Motor neuron (in vitro differentiated cells): ENCODE measurements at regions not wholly inside any gene's neighbourhood (a gene's known extent, or its start where the extent isn't known, plus 50 kb on each side); places are given as distances from the start of the nearest gene placed in this dataset.

Experiments used
- ATAC-seq, 8 experiments: fragments of 200-7000 bp; cut with Tn5 transposase; replicated peaks in 6 of 8; 2 replicates each; pipeline ENCODE4 v1.8.0; 2021; ENCODE audit warnings: mild to moderate bottlenecking in 8 of 8, moderate library complexity in 8 of 8
- H3K27ac ChIP-seq, 2 donors: fragments of 250-450 bp; sonication (Bioruptor Pico); 2 replicates each; pipeline ENCODE4 v1.9.0; 2021; ENCODE audit warnings: antibody characterized with exemption in 2 of 2, mild to moderate bottlenecking in 2 of 2, moderate library complexity in 1 of 2
- H3K4me1 ChIP-seq, 2 donors: fragments of 250-450 bp; sonication (Bioruptor Pico); replicated peaks in 1 of 2; 2 replicates each; pipeline ENCODE4 v1.6.1; 2021; ENCODE audit warnings: antibody characterized with exemption in 2 of 2, mild to moderate bottlenecking in 2 of 2, moderate library complexity in 1 of 2
- H3K4me3 ChIP-seq, 5 donors: fragments of 250-450 bp; sonication (Bioruptor Pico); 2 replicates each; pipeline ENCODE4 v1.9.0; 2021; ENCODE audit warnings: antibody characterized with exemption in 5 of 5, mild to moderate bottlenecking in 5 of 5, moderate library complexity in 4 of 5
- WGBS, 10 experiments: fragments of 450-650 bp; shearing (Covaris generic); methylation state at CpG; one replicate each; pipeline ENCODE4 v1.0.0; 2022; 5-methylcytosine and 5-hydroxymethylcytosine counted together
- in situ Hi-C, 9 experiments: fragments of 400-800 bp; cut with MboI; loops; one replicate each; pipeline ENCODE4 v1.15.0; 2021; ENCODE audit warnings: low sequenced_read_pairs in 9 of 9, low pct_unique_long_range_greater_than_20kb in 2 of 9; ENCODE audit not compliant: unreplicated experiment in 9 of 9

DNA sequence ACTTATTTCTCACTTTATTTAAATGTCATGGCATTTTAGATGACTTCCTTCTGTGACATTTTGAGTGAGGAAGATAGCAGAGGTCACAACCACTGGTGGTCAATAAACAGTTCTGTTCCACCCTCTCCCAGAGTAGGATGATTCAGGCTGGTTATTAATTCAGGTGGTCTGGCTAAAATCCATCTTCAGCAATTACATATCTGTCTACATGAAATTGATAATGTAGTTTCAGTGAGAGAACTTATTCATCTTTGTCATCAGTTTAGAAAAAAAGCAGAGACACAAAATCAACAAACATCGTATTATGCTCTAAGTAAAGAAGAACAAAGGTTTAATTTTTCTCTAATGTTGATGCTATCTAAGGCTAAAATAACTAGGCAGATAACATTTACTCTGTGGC, 525.5 kb downstream of the TENT5A start:
- in situ Hi-C loops: loop anchor here in 1 of 9 experiments (25.0 kb wide), 1 partner anchor 510 kb away; no protein-coding TSS in a partner anchor
- H3K27ac ChIP-seq: no peak overlapping the region
- no peak overlapping the region for H3K4me3 ChIP-seq
- no peaks in the 10 kb centered on the region for H3K4me1 ChIP-seq
- peak in 1 of 8 experiments; percentile 36 for ATAC-seq
- 71 to 100% (median 95%) methylated on average over 1 of the region's 1 CpG for WGBS, 10 experiments

DNA sequence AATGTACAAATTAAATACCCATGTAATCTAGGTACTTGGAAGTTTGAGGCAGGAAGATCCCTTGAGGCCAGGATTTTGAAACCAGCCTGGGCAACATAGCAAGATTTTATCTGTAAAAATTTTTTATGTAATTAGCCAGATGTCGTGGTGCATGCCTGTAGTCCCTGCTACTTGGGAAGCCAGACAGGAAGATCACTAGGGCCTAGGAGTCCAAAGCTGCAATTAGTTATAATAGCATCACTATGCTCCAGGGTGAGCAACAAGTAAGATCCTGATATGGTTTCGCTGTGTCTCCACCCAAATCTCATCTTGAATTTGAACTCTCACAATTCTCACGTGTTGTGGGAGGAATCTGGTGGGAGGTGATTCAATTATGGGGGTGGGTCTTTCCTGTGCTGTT, 535.8 kb downstream of the TENT5A start:
- Histone ChIP-seq H3K27ac (no peak overlapping the region), H3K4me1 (no peaks in the 10 kb centered on the region), H3K4me3 (no peak overlapping the region)
- no peak for ATAC-seq
- WGBS, 10 experiments: 21 to 100% (median 66%) methylated on average over 2 to 3 of the region's 3 CpGs; no CpG with 5 or more reads in 6 of the 10 experiments
- in situ Hi-C loops: no loop called here

GRCh38 chr6:81215092-81215432, 537.4 kb downstream of the TENT5A start:
- no peak overlapping the region for H3K27ac ChIP-seq
- no peaks in the 10 kb centered on the region for H3K4me1 ChIP-seq
- H3K4me3 ChIP-seq: no peak overlapping the region
- 58 to 100% (median 80%) methylated on average over 1 to 4 of the region's 7 CpGs; no CpG with 5 or more reads in 5 of the 10 experiments for WGBS, 10 experiments
- no peak for ATAC-seq
- in situ Hi-C loops: no loop called here

- in situ Hi-C loops: no loop called here
- ATAC-seq: no peak
These were observed 537.9 kb downstream of the TENT5A start for GRCh38 chr6:81214414-81215091.

DNA sequence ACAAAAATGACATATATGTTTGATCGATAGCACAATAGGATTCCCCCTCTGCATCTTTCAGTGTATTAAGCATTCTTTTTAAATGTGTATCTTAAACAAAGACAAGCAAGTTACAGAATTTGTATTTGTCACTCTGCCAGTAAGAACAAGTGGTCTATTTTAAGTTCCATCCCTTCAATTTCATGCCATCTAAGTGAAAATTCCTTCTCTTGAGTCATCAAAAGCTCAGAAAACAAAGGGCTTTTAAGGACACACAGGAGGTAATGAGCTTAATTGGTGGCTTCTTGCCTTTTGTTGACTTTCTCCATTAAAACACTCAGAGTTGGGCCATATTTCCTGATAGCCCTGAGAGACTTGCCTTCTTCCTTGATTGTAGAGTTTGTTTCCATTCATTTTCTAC, 547.8 kb downstream of the TENT5A start:
- no peak for ATAC-seq
- H3K4me3 ChIP-seq: no peak overlapping the region
- H3K27ac ChIP-seq: no peak overlapping the region
- 57 to 100% (median 71%) methylated on average over 1 of the region's 1 CpG; no CpG with 5 or more reads in 3 of the 10 experiments for WGBS, 10 experiments
- H3K4me1 ChIP-seq: no peaks in the 10 kb centered on the region
- in situ Hi-C loops: no loop called here

More at GRCh38 chr6:81214414-81215091, 537.9 kb downstream of the TENT5A start:
- Histone ChIP-seq H3K27ac (no peak overlapping the region), H3K4me1 (no peaks in the 10 kb centered on the region), H3K4me3 (no peak overlapping the region)
- 40 to 92% (median 80%) methylated on average over 1 to 10 of the region's 15 CpGs; no CpG with 5 or more reads in 4 of the 10 experiments for WGBS, 10 experiments

DNA sequence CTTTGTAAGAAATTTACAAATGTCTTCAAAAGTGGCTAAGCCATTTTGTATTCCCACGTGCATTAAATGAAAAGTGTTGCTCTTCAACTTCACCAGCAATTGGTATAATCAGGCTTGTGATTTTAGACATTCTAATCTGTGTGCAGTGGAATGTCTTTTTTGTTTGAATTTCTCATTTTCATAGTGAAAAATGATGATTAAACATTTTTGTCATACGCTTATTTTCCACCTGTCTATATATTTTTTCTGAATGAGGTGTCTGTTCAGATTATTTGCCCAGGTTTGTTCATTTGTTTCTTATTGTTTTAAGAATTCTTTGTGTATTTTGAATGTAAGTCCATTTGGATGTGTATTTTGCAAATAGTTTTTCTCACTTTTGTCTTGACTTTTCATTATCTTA, 558.1 kb downstream of the TENT5A start:
- 38 to 100% (median 81%) methylated on average over 1 to 2 of the region's 2 CpGs for WGBS, 10 experiments
- in situ Hi-C loops: no loop called here
- Histone ChIP-seq H3K4me1 (no peaks in the 10 kb centered on the region), H3K4me3 (no peak overlapping the region), H3K27ac (no peak overlapping the region)
- no peak for ATAC-seq

GRCh38 chr6:81172056-81172740, 580.3 kb downstream of the TENT5A start:
- Histone ChIP-seq H3K4me1 (no peaks in the 10 kb centered on the region), H3K27ac (no peak overlapping the region), H3K4me3 (no peak overlapping the region)
- 0 to 92% (median 79%) methylated on average over 2 to 4 of the region's 4 CpGs; no CpG with 5 or more reads in 3 of the 10 experiments for WGBS, 10 experiments
- in situ Hi-C loops: no loop called here
- ATAC-seq: peak in 5 of 8 experiments; percentile 19 to 86 (median 71)

GRCh38 chr6:81169166-81169565, 583.3 kb downstream of the TENT5A start:
- WGBS, 10 experiments: 12 to 94% (median 68%) methylated on average over 1 to 2 of the region's 2 CpGs
- peak in 3 of 8 experiments; percentile 12 to 70 (median 25) for ATAC-seq
- Histone ChIP-seq H3K27ac (no peak overlapping the region), H3K4me3 (no peak overlapping the region), H3K4me1 (no peaks in the 10 kb centered on the region)
- in situ Hi-C loops: no loop called here

- in situ Hi-C loops: no loop called here
- Histone ChIP-seq H3K4me1 (no peaks in the 10 kb centered on the region), H3K27ac (no peak overlapping the region), H3K4me3 (no peak overlapping the region)
- ATAC-seq: no peak
These were observed 585.7 kb downstream of the TENT5A start for GRCh38 chr6:81166770-81167169.

DNA sequence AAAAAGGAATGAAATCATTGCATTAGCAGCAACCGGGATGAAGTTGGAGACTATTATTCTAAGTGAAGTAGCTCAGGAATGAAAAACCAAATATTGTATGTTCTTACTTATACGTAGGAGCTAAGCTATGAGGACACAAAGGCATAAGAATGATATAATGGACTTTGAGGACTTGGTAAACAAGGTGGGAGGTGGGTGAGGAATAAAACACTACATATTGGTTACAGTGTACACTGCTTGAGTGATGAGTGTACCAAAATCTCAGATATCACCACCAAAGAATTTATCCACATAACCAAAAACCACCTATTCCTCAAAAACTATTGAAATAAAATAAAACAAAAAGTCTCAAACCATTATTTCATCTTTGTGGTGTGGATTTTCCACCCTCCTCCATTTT, 593.5 kb downstream of the TENT5A start:
- in situ Hi-C loops: no loop called here
- WGBS, 10 experiments: 20 to 100% (median 75%) methylated on average over 1 to 2 of the region's 2 CpGs; no CpG with 5 or more reads in 1 of the 10 experiments
- Histone ChIP-seq H3K27ac (no peak overlapping the region), H3K4me3 (no peak overlapping the region), H3K4me1 (no peaks in the 10 kb centered on the region)
- no peak for ATAC-seq

DNA sequence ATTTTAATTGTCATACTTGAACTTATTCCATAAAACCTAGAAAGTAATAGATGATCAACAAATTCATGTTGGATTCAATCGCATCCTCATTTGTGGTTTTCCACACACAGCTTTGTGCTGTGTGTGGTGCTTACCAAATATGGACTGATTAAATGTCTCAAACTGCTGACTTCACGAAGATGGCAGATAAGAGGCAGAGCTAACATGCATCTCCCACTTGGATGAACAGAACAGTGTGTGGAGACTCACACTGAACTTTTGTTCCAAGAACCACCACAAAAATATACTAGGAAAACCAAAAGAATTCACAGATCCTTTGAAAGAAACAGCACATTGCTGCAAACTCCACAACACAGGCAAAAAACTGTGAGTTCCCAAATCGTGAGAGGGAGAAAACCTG, 603.7 kb downstream of the TENT5A start:
- ATAC-seq: no peak
- no peak overlapping the region for H3K4me3 ChIP-seq
- in situ Hi-C loops: no loop called here
- H3K27ac ChIP-seq: no peak overlapping the region
- 8 to 88% (median 58%) methylated on average over 1 to 3 of the region's 3 CpGs for WGBS, 10 experiments
- H3K4me1 ChIP-seq: no peaks in the 10 kb centered on the region

GRCh38 chr6:81145506-81145905, 607.0 kb downstream of the TENT5A start:
- no peak overlapping the region for H3K4me3 ChIP-seq
- in situ Hi-C loops: no loop called here
- H3K4me1 ChIP-seq: no peaks in the 10 kb centered on the region
- 0 to 83% (median 38%) methylated on average over 1 to 2 of the region's 2 CpGs; no CpG with 5 or more reads in 3 of the 10 experiments for WGBS, 10 experiments
- no peak for ATAC-seq
- H3K27ac ChIP-seq: no peak overlapping the region

DNA sequence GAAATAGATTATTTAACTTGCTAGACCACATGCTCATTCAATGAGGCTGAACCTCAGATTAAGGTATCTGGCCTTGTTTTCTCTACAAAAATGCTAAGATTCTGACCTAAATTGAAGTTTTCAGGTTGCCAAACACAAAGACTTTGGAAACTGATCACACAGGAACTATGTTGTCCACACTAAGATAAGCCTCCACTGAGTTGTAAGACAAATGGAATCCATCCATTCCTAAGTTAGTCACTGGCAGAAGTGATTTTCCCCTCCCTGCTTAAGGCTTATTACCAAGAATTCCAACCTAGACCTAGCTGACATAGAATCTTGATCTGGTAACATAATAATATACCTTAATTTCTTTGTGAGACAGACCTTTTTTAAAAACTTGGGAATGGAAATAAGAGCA, 608.1 kb downstream of the TENT5A start:
- Histone ChIP-seq H3K4me1 (no peaks in the 10 kb centered on the region), H3K27ac (no peak overlapping the region), H3K4me3 (no peak overlapping the region)
- in situ Hi-C loops: no loop called here
- no peak for ATAC-seq

DNA sequence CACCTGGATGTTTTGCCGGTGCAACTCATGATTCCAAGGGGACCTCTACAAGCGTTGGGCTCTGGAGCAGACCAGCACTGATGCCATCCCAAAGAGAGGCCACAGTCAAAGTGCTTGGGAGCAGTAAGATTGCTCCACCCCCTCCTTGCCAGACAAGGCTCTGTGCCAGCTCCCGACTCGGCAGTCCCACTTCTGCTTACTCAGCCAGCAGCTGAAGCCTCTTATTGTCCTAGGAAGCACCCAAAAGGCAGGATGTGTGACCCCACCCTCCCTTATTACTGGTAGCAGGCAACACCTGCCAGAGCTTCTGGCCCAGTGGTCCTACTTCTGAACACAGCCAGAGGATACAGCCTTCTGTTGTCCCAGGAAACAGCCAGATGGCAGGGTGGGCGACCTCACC, 614.2 kb downstream of the TENT5A start:
- Histone ChIP-seq H3K4me3 (no peak overlapping the region), H3K4me1 (no peaks in the 10 kb centered on the region), H3K27ac (no peak overlapping the region)
- in situ Hi-C loops: no loop called here
- peak in 1 of 8 experiments; percentile 17 for ATAC-seq
- 60 to 100% (median 71%) methylated on average over 1 to 4 of the region's 5 CpGs; no CpG with 5 or more reads in 7 of the 10 experiments for WGBS, 10 experiments
